HCT116 (cell line): ENCODE measurements at regions not wholly inside any gene's neighbourhood (a gene's known extent, or its start where the extent isn't known, plus 50 kb on each side); places are given as distances from the start of the nearest gene placed in this dataset.

Source experiments
- ATAC-seq: fragments of 200-7000 bp; cut with Tn5 transposase; 2 replicates; pipeline ENCODE4 v1.9.1; 2020; ENCODE audit warnings: mild to moderate bottlenecking, moderate library complexity
- BruUV-seq: library from RNA; stranded (reverse); fragments of 400-500 nt; replicated peaks from 2 replicates; lab custom pipeline; 2021; lab: Mats Ljungman, UMichigan
- CTCF ChIA-PET: fragments of 300-600 bp; sonication (Branson Sonifier 250); formaldehyde crosslinking; loops from one replicate; lab custom pipeline; 2021; ENCODE audit warnings: antibody characterized with exemption; lab: Charles Lee
- POLR2A ChIA-PET: fragments of 300-600, 350-600 bp; sonication (Branson Sonifier 250); formaldehyde crosslinking; loops from one replicate; lab custom pipeline; 2021; ENCODE audit warnings: antibody characterized with exemption; lab: Charles Lee
- RAD21 ChIA-PET, 2 experiments: fragments of 300-600 bp; sonication (Branson Sonifier 250); formaldehyde crosslinking; loops; one replicate each; lab custom pipeline; 2023; ENCODE audit warnings: low total read pairs in 2 of 2; ENCODE audit not compliant: uncharacterized antibody in 2 of 2, unreplicated experiment in 2 of 2, low non-redundant PET in 1 of 2; lab: Charles Lee
- DNase-seq: peaks from one replicate; pipeline ENCODE4 v3.0.0-alpha.2; 2010; ENCODE audit warnings: low read depth, low spot score
- H2AFZ ChIP-seq: fragments of 200-600 bp; shearing (Covaris generic), sonication (generic); 2 replicates; pipeline ENCODE4 v1.6.1; 2017; ENCODE audit warnings: low read depth, mixed run types, mixed read lengths, antibody characterized with exemption, low read length; ENCODE audit not compliant: poor library complexity, severe bottlenecking
- H3K27ac ChIP-seq: 2 replicates; pipeline ENCODE4 v1.5.1; 2012; ENCODE audit warnings: low read depth, low read length
- H3K27me3 ChIP-seq: fragments of 200-600 bp; sonication (generic); 2 replicates; pipeline ENCODE4 v1.6.1; 2016; ENCODE audit warnings: mixed run types, low read length, mixed read lengths; ENCODE audit not compliant: insufficient read depth
- H3K36me3 ChIP-seq, 2 experiments: fragments of 200-500 bp in 1 of 2; fragments of 200-600 bp in 1 of 2; sonication (Bioruptor generic) in 1 of 2; sonication (generic) in 1 of 2; 2 replicates each; pipeline versions ENCODE4 v1.5.1 to v1.6.1; 2014 to 2016; ENCODE audit warnings: low read length in 2 of 2, inconsistent platforms in 1 of 2, mixed read lengths in 1 of 2, mixed run types in 1 of 2; ENCODE audit not compliant: insufficient read depth in 2 of 2, control insufficient read depth in 1 of 2
- H3K4me1 ChIP-seq, 2 experiments: fragments of 200-600 bp in 1 of 2; sonication (generic) in 1 of 2; 2 replicates each; pipeline versions ENCODE4 v1.5.1 to v1.6.1; 2012 to 2017; ENCODE audit warnings: low read length in 2 of 2, inconsistent platforms in 1 of 2, mild to moderate bottlenecking in 1 of 2, mixed read lengths in 1 of 2, mixed run types in 1 of 2, moderate library complexity in 1 of 2; ENCODE audit not compliant: insufficient read depth in 2 of 2, control insufficient read depth in 1 of 2
- H3K4me2 ChIP-seq: fragments of 200-600 bp; sonication (generic); 2 replicates; pipeline ENCODE4 v1.6.1; 2017; ENCODE audit warnings: mixed run types, low read length, mixed read lengths
- H3K4me3 ChIP-seq, 2 experiments: fragments of 200-600 bp in 1 of 2; sonication (generic) in 1 of 2; replicated peaks in 1 of 2; 2 replicates each; pipeline ENCODE4 v1.5.1; 2011 to 2016; ENCODE audit warnings: low read length in 2 of 2, control low read depth in 1 of 2, low read depth in 1 of 2, mild to moderate bottlenecking in 1 of 2, mixed read lengths in 1 of 2, mixed run types in 1 of 2
- H3K79me2 ChIP-seq: fragments of 200-600 bp; sonication (generic); 2 replicates; pipeline ENCODE4 v1.6.1; 2017; ENCODE audit warnings: mild to moderate bottlenecking, mixed run types, low read length, moderate library complexity, mixed read lengths; ENCODE audit not compliant: insufficient read depth
- H3K9ac ChIP-seq: fragments of 200-600 bp; sonication (generic); 2 replicates; pipeline ENCODE4 v1.6.1; 2016; ENCODE audit warnings: low read length, mixed read lengths
- H3K9me2 ChIP-seq: fragments of 200-600 bp; sonication (generic), shearing (Covaris generic); 2 replicates; pipeline ENCODE4 v1.6.1; 2017; ENCODE audit warnings: mixed run types, mild to moderate bottlenecking, moderate library complexity; ENCODE audit not compliant: insufficient read depth
- H3K9me3 ChIP-seq, 2 experiments: fragments of 200-500 bp in 1 of 2; fragments of 200-600 bp in 1 of 2; sonication (Bioruptor generic) in 1 of 2; sonication (generic) in 1 of 2; 2 replicates each; pipeline ENCODE4 v1.6.1; 2014 to 2017; ENCODE audit warnings: low read length in 2 of 2, mixed read lengths in 2 of 2, inconsistent platforms in 1 of 2, low read depth in 1 of 2, mild to moderate bottlenecking in 1 of 2, mixed run types in 1 of 2, moderate library complexity in 1 of 2; ENCODE audit not compliant: control insufficient read depth in 1 of 2, insufficient read depth in 1 of 2
- H4K20me1 ChIP-seq: fragments of 200-600 bp; sonication (generic), shearing (Covaris generic); 2 replicates; pipeline ENCODE4 v1.6.1; 2017; ENCODE audit warnings: mixed run types, mild to moderate bottlenecking, moderate library complexity; ENCODE audit not compliant: insufficient read depth
- EGR1 ChIP-seq: IDR thresholded peaks from 2 replicates; pipeline ENCODE4 v1.6.1; 2012; ENCODE audit warnings: low read depth
- FOSL1 ChIP-seq: IDR thresholded peaks from 2 replicates; pipeline ENCODE4 v1.6.1; 2012; ENCODE audit warnings: low read depth
- JUND ChIP-seq: IDR thresholded peaks from 2 replicates; pipeline ENCODE4 v1.6.1; 2012
- SRF ChIP-seq: IDR thresholded peaks from 2 replicates; pipeline ENCODE4 v1.6.1; 2012; ENCODE audit warnings: low read depth
- intact Hi-C: fragments of 100-400 bp; cut with micrococcal nuclease; formaldehyde crosslinking; loops from 2 replicates; pipeline ENCODE4 v1.10.0; 2022
- TF ChIP-seq, protein P1 (sequence below): IDR thresholded peaks from 2 replicates; pipeline ENCODE4 v1.6.1; 2011; ENCODE audit warnings: mild to moderate bottlenecking, low read length, moderate library complexity; ENCODE audit not compliant: insufficient replicate concordance; ENCODE audit errors: extremely low read depth

DNA sequence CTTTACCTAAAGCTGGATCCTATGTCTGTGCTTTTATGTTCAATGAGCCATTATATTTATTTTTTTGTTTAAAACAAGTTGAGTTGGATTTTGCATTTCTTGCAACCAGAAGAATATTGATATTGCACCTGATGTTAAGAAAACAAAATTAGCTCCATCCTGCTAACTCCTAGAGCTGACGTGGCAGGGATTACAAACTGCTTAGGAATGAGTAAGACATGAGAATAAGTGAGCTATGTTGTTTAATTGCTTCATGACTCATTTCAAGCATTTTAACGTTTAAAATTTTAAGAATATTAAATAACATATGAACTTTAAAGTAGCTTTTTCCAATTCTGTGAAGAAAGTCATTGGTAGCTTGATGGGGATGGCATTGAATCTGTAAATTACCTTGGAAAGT, 663.5 kb downstream of the EPM2A start:
- Histone ChIP-seq H3K9ac (no peak overlapping the region), H3K4me2 (no peak overlapping the region), H3K9me2 (no peaks in the 10 kb centered on the region), H3K27ac (no peak overlapping the region), H3K27me3 (no peaks in the 10 kb centered on the region), H3K9me3 (no peaks in the 10 kb centered on the region), H3K4me3 (no peak overlapping the region), H3K4me1 (no peaks in the 10 kb centered on the region), H2AFZ (no peak overlapping the region), H3K36me3 (no peaks in the 10 kb centered on the region), H4K20me1 (no peaks in the 10 kb centered on the region), H3K79me2 (no peaks in the 10 kb centered on the region)
- RAD21 ChIA-PET: no interaction called here
- DNase-seq: no peak
- POLR2A ChIA-PET: no interaction called here
- CTCF ChIA-PET: no interaction called here
- BruUV-seq: no TSS peak
- TF ChIP-seq SRF (no peak), FOSL1 (0 out of 2 replicates have a peak, but pooled peaks have one; percentile 7)
- intact Hi-C loops: no loop called here
- no peak for ATAC-seq

DNA sequence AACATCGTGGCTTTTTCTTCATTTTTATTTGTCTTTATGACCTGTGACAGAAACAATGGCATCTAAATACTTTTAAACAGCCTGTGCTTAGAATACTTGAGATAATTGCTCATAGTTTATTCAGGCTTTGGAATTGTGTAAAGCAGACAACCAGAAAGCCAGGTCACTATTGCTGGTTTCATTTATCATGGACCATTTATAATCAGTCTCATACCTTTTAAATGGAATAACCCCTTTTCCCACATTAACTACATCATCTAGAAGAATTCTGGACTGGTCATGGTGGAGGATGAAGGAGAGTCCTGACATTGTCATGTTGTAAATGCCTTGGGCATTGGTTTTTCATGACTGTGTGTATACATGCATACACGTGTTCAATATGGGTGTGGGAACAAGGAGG, 661.5 kb downstream of the EPM2A start:
- ATAC-seq (no peak), DNase-seq (no peak)
- Histone ChIP-seq H3K4me3 (no peak overlapping the region), H3K27me3 (no peaks in the 10 kb centered on the region), H3K9me2 (no peaks in the 10 kb centered on the region), H3K27ac (no peak overlapping the region), H3K9me3 (no peaks in the 10 kb centered on the region), H3K4me1 (no peaks in the 10 kb centered on the region), H3K9ac (no peak overlapping the region), H3K79me2 (no peaks in the 10 kb centered on the region), H4K20me1 (no peaks in the 10 kb centered on the region), H3K36me3 (no peaks in the 10 kb centered on the region), H3K4me2 (no peak overlapping the region), H2AFZ (no peak overlapping the region)
- ChIA-PET RAD21 (no interaction called here), CTCF (no interaction called here), POLR2A (no interaction called here)
- TF ChIP-seq SRF (no peak), JUND (no peak), EGR1 (no peak)
- TF ChIP-seq, protein P1, sequence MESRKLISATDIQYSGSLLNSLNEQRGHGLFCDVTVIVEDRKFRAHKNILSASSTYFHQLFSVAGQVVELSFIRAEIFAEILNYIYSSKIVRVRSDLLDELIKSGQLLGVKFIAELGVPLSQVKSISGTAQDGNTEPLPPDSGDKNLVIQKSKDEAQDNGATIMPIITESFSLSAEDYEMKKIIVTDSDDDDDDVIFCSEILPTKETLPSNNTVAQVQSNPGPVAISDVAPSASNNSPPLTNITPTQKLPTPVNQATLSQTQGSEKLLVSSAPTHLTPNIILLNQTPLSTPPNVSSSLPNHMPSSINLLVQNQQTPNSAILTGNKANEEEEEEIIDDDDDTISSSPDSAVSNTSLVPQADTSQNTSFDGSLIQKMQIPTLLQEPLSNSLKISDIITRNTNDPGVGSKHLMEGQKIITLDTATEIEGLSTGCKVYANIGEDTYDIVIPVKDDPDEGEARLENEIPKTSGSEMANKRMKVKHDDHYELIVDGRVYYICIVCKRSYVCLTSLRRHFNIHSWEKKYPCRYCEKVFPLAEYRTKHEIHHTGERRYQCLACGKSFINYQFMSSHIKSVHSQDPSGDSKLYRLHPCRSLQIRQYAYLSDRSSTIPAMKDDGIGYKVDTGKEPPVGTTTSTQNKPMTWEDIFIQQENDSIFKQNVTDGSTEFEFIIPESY: no peak
- BruUV-seq: no TSS peak
- intact Hi-C loops: no loop called here
